H1 (cell line): ENCODE measurements at regions not wholly inside any gene's neighbourhood (a gene's known extent, or its start where the extent isn't known, plus 50 kb on each side); places are given as distances from the start of the nearest gene placed in this dataset.

Source experiments
- CTCF ChIA-PET: fragments of 300-600 bp; sonication (Branson Sonifier 250); formaldehyde crosslinking; loops from one replicate; lab custom pipeline; 2021; ENCODE audit not compliant: partially characterized antibody; lab: Charles Lee
- POLR2A ChIA-PET: fragments of 300-600 bp; sonication (Branson Sonifier 250); formaldehyde crosslinking; loops from one replicate; lab custom pipeline; 2021; ENCODE audit warnings: inconsistent platforms; ENCODE audit not compliant: partially characterized antibody; lab: Charles Lee
- DNase-seq, 2 experiments: peaks; one replicate each; pipeline versions ENCODE4 v3.0.0 to v3.0.0-alpha.2; 2010 to 2022; ENCODE audit warnings: low spot score in 2 of 2, low read depth in 1 of 2, mixed read lengths in 1 of 2
- FAIRE-seq: peaks from 2 replicates; lab custom pipeline; 2011; peaks lifted over from hg19 to GRCh38; lab: Jason Lieb, UNC
- H2AFZ ChIP-seq: 2 replicates; pipeline ENCODE4 v1.8.1; 2012; ENCODE audit warnings: low read length, inconsistent platforms
- H2AK5ac ChIP-seq: 2 replicates; pipeline ENCODE4 v1.6.1; 2013; ENCODE audit warnings: low read depth, low read length
- H2BK120ac ChIP-seq: replicated peaks from 2 replicates; pipeline ENCODE3; 2013; ENCODE audit warnings: low read depth, low read length, inconsistent platforms
- H2BK12ac ChIP-seq: 2 replicates; pipeline ENCODE4 v1.6.1; 2013; ENCODE audit warnings: low read depth, low read length
- H2BK15ac ChIP-seq: 2 replicates; pipeline ENCODE4 v1.6.1; 2013; ENCODE audit warnings: low read length
- H2BK20ac ChIP-seq: 2 replicates; pipeline ENCODE4 v1.6.1; 2013; ENCODE audit warnings: low read length
- H2BK5ac ChIP-seq: 2 replicates; pipeline ENCODE4 v1.6.1; 2013; ENCODE audit warnings: low read depth, low read length
- H3K14ac ChIP-seq: 2 replicates; pipeline ENCODE4 v1.6.1; 2013; ENCODE audit warnings: inconsistent platforms; ENCODE audit not compliant: insufficient read length
- H3K18ac ChIP-seq: 2 replicates; pipeline ENCODE4 v1.6.1; 2013; ENCODE audit warnings: low read length; ENCODE audit errors: extremely low read depth
- H3K23ac ChIP-seq: 2 replicates; pipeline ENCODE4 v1.6.1; 2013; ENCODE audit warnings: inconsistent platforms; ENCODE audit not compliant: insufficient read length
- H3K23me2 ChIP-seq: 2 replicates; pipeline ENCODE4 v1.6.1; 2013; ENCODE audit warnings: low read depth, low read length
- H3K27ac ChIP-seq: 2 replicates; pipeline ENCODE4 v1.6.1; 2011; ENCODE audit warnings: low read depth, low read length, inconsistent platforms
- H3K27me3 ChIP-seq, 4 experiments: replicated peaks in 1 of 4; 1 replicate in 1 of 4; 2 replicates in 3 of 4; pipeline versions ENCODE4 v1.6.1 to v1.8.1; 2011 to 2013; ENCODE audit warnings: low read length in 3 of 4, mild to moderate bottlenecking in 3 of 4, inconsistent platforms in 2 of 4, mixed read lengths in 2 of 4, moderate library complexity in 1 of 4; ENCODE audit not compliant: control insufficient read depth in 3 of 4, insufficient read depth in 3 of 4; ENCODE audit errors: extremely low read depth in 1 of 4
- H3K36me3 ChIP-seq, 4 experiments: 2 replicates each; pipeline versions ENCODE4 v1.6.1 to v1.8.1; 2011 to 2013; ENCODE audit warnings: mild to moderate bottlenecking in 4 of 4, low read length in 3 of 4, moderate library complexity in 2 of 4, control low read depth in 1 of 4, inconsistent platforms in 1 of 4; ENCODE audit not compliant: insufficient read depth in 4 of 4, control insufficient read depth in 2 of 4
- H3K4ac ChIP-seq: replicated peaks from 2 replicates; pipeline ENCODE3; 2013; ENCODE audit warnings: low read length, low read depth, mixed read lengths, inconsistent platforms; ENCODE audit not compliant: insufficient read length
- H3K4me1 ChIP-seq, 4 experiments: replicated peaks in 1 of 4; 1 replicate in 1 of 4; 2 replicates in 3 of 4; pipeline versions ENCODE4 v1.6.1 to v1.8.1; 2011 to 2013; ENCODE audit warnings: low read length in 3 of 4, inconsistent platforms in 2 of 4, mixed read lengths in 1 of 4; ENCODE audit not compliant: insufficient read depth in 4 of 4, control insufficient read depth in 3 of 4
- H3K4me2 ChIP-seq, 2 experiments: 2 replicates each; pipeline versions ENCODE4 v1.6.1 to v1.8.1; 2011 to 2013; ENCODE audit warnings: low read depth in 2 of 2, low read length in 2 of 2, control low read depth in 1 of 2, inconsistent platforms in 1 of 2, mild to moderate bottlenecking in 1 of 2; ENCODE audit not compliant: insufficient read depth in 1 of 2
- H3K4me3 ChIP-seq, 4 experiments: fragments of 200-600, 300-600 bp in 1 of 4; sonication (generic), shearing (Covaris generic), sonication (Bioruptor Twin) in 1 of 4; 2 replicates each; pipeline versions ENCODE4 v1.5.1 to v1.8.1; 2011 to 2016; ENCODE audit warnings: low read length in 4 of 4, low read depth in 3 of 4, control low read depth in 2 of 4, inconsistent platforms in 2 of 4, mild to moderate bottlenecking in 2 of 4, mixed read lengths in 1 of 4, moderate library complexity in 1 of 4; ENCODE audit not compliant: insufficient read depth in 2 of 4; ENCODE audit errors: extremely low read depth in 1 of 4
- H3K56ac ChIP-seq: replicated peaks from 2 replicates; pipeline ENCODE3; 2013; ENCODE audit warnings: low read depth, mild to moderate bottlenecking, mixed read lengths, low read length, inconsistent platforms; ENCODE audit not compliant: insufficient read length
- H3K79me1 ChIP-seq: 2 replicates; pipeline ENCODE4 v1.6.1; 2013; ENCODE audit warnings: low read depth, low read length, control low read depth
- H3K79me2 ChIP-seq, 2 experiments: 2 replicates each; pipeline versions ENCODE4 v1.6.1 to v1.8.1; 2012 to 2013; ENCODE audit warnings: low read length in 2 of 2, mild to moderate bottlenecking in 2 of 2, inconsistent platforms in 1 of 2; ENCODE audit not compliant: insufficient read depth in 2 of 2, control insufficient read depth in 1 of 2
- H3K9ac ChIP-seq, 4 experiments: replicated peaks in 1 of 4; 1 replicate in 1 of 4; 2 replicates in 3 of 4; pipeline versions ENCODE4 v1.6.1 to v1.8.1; 2011 to 2013; ENCODE audit warnings: low read depth in 3 of 4, low read length in 3 of 4, control low read depth in 2 of 4, mild to moderate bottlenecking in 2 of 4, moderate library complexity in 2 of 4, inconsistent platforms in 1 of 4; ENCODE audit errors: extremely low read depth in 1 of 4
- H3K9me3 ChIP-seq, 2 experiments: 2 replicates each; pipeline versions ENCODE4 v1.6.1 to v1.8.1; 2012 to 2013; ENCODE audit warnings: mild to moderate bottlenecking in 2 of 2, moderate library complexity in 2 of 2, control low read depth in 1 of 2, inconsistent platforms in 1 of 2, low read depth in 1 of 2, low read length in 1 of 2, mixed read lengths in 1 of 2; ENCODE audit not compliant: insufficient read depth in 2 of 2
- H4K20me1 ChIP-seq, 2 experiments: replicated peaks in 1 of 2; 2 replicates each; pipeline versions ENCODE3 to v1.8.1; 2011 to 2013; ENCODE audit warnings: inconsistent platforms in 2 of 2, low read length in 2 of 2, mild to moderate bottlenecking in 1 of 2; ENCODE audit not compliant: insufficient read depth in 2 of 2, control insufficient read depth in 1 of 2
- H4K5ac ChIP-seq: 2 replicates; pipeline ENCODE4 v1.6.1; 2013; ENCODE audit warnings: low read length, low read depth, mixed read lengths, inconsistent platforms; ENCODE audit not compliant: insufficient read length
- H4K8ac ChIP-seq: 2 replicates; pipeline ENCODE4 v1.8.0; 2013; ENCODE audit warnings: mild to moderate bottlenecking, moderate library complexity, low read length, inconsistent platforms; ENCODE audit not compliant: insufficient read depth; ENCODE audit errors: extremely low read depth
- H4K91ac ChIP-seq: replicated peaks from 2 replicates; pipeline ENCODE3; 2013; ENCODE audit warnings: low read length, mixed read lengths, inconsistent platforms; ENCODE audit not compliant: insufficient read length
- PHF8 ChIP-seq: fragments of 200-600 bp; sonication (generic); conservative IDR thresholded peaks from 2 replicates; pipeline ENCODE4 v1.7.1; 2012; ENCODE audit warnings: low read depth, mild to moderate bottlenecking, inconsistent platforms, low read length, moderate library complexity
- RXRA ChIP-seq: IDR thresholded peaks from 2 replicates; pipeline ENCODE4 v1.6.1; 2011; ENCODE audit warnings: low read depth, mild to moderate bottlenecking, low read length, moderate library complexity; ENCODE audit not compliant: insufficient read depth
- WGBS, 2 experiments: shearing (Covaris generic) in 1 of 2; methylation state at CpG; one replicate each; pipeline versions ENCODE4 v1.1.6 to v1.1.7; 2013 to 2015; ENCODE audit warnings: low lambda C conversion rate in 2 of 2, mixed read lengths in 2 of 2, inconsistent platforms in 1 of 2, low coverage in 1 of 2, missing lambda C conversion rate in 1 of 2; ENCODE audit not compliant: insufficient replicate concordance in 2 of 2, insufficient coverage in 1 of 2, insufficient read length in 1 of 2; ENCODE audit errors: extremely low coverage in 1 of 2, missing lambda C conversion rate in 1 of 2; 5-methylcytosine and 5-hydroxymethylcytosine counted together

DNA sequence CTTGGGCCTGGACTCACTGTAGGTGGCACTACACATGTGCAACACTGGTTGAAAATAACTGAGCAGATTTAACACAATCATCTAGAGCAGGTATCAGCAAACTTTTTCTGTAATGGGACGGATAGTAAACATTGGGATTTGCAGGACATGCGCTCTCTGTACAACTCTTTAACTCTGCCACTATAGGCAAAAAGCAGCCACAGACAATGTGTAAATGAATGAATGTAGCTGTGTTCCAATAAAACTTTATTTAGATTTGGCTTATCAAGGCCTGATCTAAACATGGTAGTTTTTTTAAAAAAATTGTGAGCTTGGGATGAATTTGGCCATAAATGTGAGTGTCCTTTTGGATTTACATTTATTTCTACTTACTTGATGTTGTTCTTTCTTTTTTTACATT is 407.3 kb downstream of the FAT4 start:
- no peak overlapping the region for H3K9ac ChIP-seq
- H2BK12ac ChIP-seq, result no peak overlapping the region
- H2BK5ac ChIP-seq, result no peak overlapping the region
- no peaks in the 10 kb centered on the region for H3K23me2 ChIP-seq
- no peak overlapping the region for H2AK5ac ChIP-seq
- no peak overlapping the region for H3K4ac ChIP-seq
- FAIRE-seq, result no peak
- no peak overlapping the region for H2AFZ ChIP-seq
- H3K27ac ChIP-seq, result no peak overlapping the region
- H3K4me2 ChIP-seq, result no peak overlapping the region
- no peak overlapping the region for H2BK20ac ChIP-seq
- no peak overlapping the region for H3K23ac ChIP-seq
- H3K9me3 ChIP-seq, result no peaks in the 10 kb centered on the region; a peak in 1 of 4 replicates
- no peaks in the 10 kb centered on the region for H3K79me1 ChIP-seq
- no peak for DNase-seq
- H3K14ac ChIP-seq, result no peak overlapping the region
- ChIA-PET POLR2A (no interaction called here), CTCF (no interaction called here)
- H3K4me1 ChIP-seq, result peaks cover 0 to 2% (median 0%) of the 10 kb centered on the region in 4 experiments; a peak in 3 of 7 replicates
- H4K5ac ChIP-seq, result no peak overlapping the region
- no peak overlapping the region for H4K91ac ChIP-seq
- no peak overlapping the region for H2BK120ac ChIP-seq
- no peak overlapping the region for H3K56ac ChIP-seq
- no peaks in the 10 kb centered on the region for H3K27me3 ChIP-seq
- no peak overlapping the region for H2BK15ac ChIP-seq
- no peak overlapping the region for H4K8ac ChIP-seq
- no peaks in the 10 kb centered on the region for H4K20me1 ChIP-seq
- H3K79me2 ChIP-seq, result no peaks in the 10 kb centered on the region
- no peaks in the 10 kb centered on the region for H3K36me3 ChIP-seq
- no peak overlapping the region for H3K4me3 ChIP-seq
- H3K18ac ChIP-seq, result no peak overlapping the region
- 93% methylated on average over 2 of the region's 2 CpGs; no CpG with 5 or more reads in 1 of the 2 experiments for WGBS, 2 experiments
- TF ChIP-seq PHF8 (no peak), RXRA (no peak)
